HG02610 (cell line): ENCODE measurements at regions not wholly inside any gene's neighbourhood (a gene's known extent, or its start where the extent isn't known, plus 50 kb on each side); places are given as distances from the start of the nearest gene placed in this dataset.

Experiments
- ATAC-seq: cut with Tn5 transposase; IDR thresholded peaks from one replicate; pipeline ENCODE4 v1.9.1; 2021; ENCODE audit warnings: mild to moderate bottlenecking, moderate library complexity; ENCODE audit not compliant: unreplicated experiment

- ATAC-seq = no peak
Measured at GRCh38 chr16:80023865-80024264, 423.3 kb upstream of the MAF start.

- ATAC-seq = no peak
Measured at GRCh38 chr16:80019395-80019794, 418.9 kb upstream of the MAF start.

GRCh38 chr16:80018466-80018865 is 417.9 kb upstream of the MAF start:
- no peak for ATAC-seq

- no peak for ATAC-seq
Measured at GRCh38 chr16:80016731-80017326, 416.3 kb upstream of the MAF start.

- ATAC-seq = no peak
Measured at GRCh38 chr16:80015566-80015965, 415.0 kb upstream of the MAF start.

- ATAC-seq = no peak
Measured at GRCh38 chr16:80014241-80014939, 413.9 kb upstream of the MAF start.

GRCh38 chr16:80012586-80012985 is 412.0 kb upstream of the MAF start:
- ATAC-seq = no peak

GRCh38 chr16:80009971-80010659 is 409.6 kb upstream of the MAF start:
- no peak for ATAC-seq

GRCh38 chr16:80008857-80009256 is 408.3 kb upstream of the MAF start:
- ATAC-seq = no peak

GRCh38 chr16:80007231-80007630 is 406.7 kb upstream of the MAF start:
- no peak for ATAC-seq

GRCh38 chr16:80006241-80007215 is 406.0 kb upstream of the MAF start:
- ATAC-seq = no peak

- ATAC-seq = no peak
Measured at GRCh38 chr16:80004113-80004512, 403.6 kb upstream of the MAF start.

- no peak for ATAC-seq
Measured at GRCh38 chr16:80002261-80002660, 401.7 kb upstream of the MAF start.

GRCh38 chr16:79998143-79998542 is 397.6 kb upstream of the MAF start:
- no peak for ATAC-seq

- no peak for ATAC-seq
Measured at GRCh38 chr16:79997257-79997656, 396.7 kb upstream of the MAF start.

GRCh38 chr16:79996321-79996720 is 395.8 kb upstream of the MAF start:
- ATAC-seq = no peak

GRCh38 chr16:79995315-79995714 is 394.8 kb upstream of the MAF start:
- no peak for ATAC-seq

- no peak for ATAC-seq
Measured at GRCh38 chr16:79994418-79994817, 393.9 kb upstream of the MAF start.

GRCh38 chr16:79993629-79994209 is 393.2 kb upstream of the MAF start:
- no peak for ATAC-seq

- ATAC-seq = no peak
Measured at GRCh38 chr16:79991969-79992368, 391.4 kb upstream of the MAF start.

GRCh38 chr16:79988721-79989220 is 388.2 kb upstream of the MAF start:
- no peak for ATAC-seq
